H1 (cell line): ENCODE measurements at regions not wholly inside any gene's neighbourhood (a gene's known extent, or its start where the extent isn't known, plus 50 kb on each side); places are given as distances from the start of the nearest gene placed in this dataset.

Experiments
- CTCF ChIA-PET: fragments of 300-600 bp; sonication (Branson Sonifier 250); formaldehyde crosslinking; loops from one replicate; lab custom pipeline; 2021; ENCODE audit not compliant: partially characterized antibody; lab: Charles Lee
- POLR2A ChIA-PET: fragments of 300-600 bp; sonication (Branson Sonifier 250); formaldehyde crosslinking; loops from one replicate; lab custom pipeline; 2021; ENCODE audit warnings: inconsistent platforms; ENCODE audit not compliant: partially characterized antibody; lab: Charles Lee
- DNase-seq, 2 experiments: peaks; one replicate each; pipeline versions ENCODE4 v3.0.0 to v3.0.0-alpha.2; 2010 to 2022; ENCODE audit warnings: low spot score in 2 of 2, low read depth in 1 of 2, mixed read lengths in 1 of 2
- FAIRE-seq: peaks from 2 replicates; lab custom pipeline; 2011; peaks lifted over from hg19 to GRCh38; lab: Jason Lieb, UNC
- H2AFZ ChIP-seq: 2 replicates; pipeline ENCODE4 v1.8.1; 2012; ENCODE audit warnings: low read length, inconsistent platforms
- H2AK5ac ChIP-seq: 2 replicates; pipeline ENCODE4 v1.6.1; 2013; ENCODE audit warnings: low read depth, low read length
- H2BK120ac ChIP-seq: replicated peaks from 2 replicates; pipeline ENCODE3; 2013; ENCODE audit warnings: low read depth, low read length, inconsistent platforms
- H2BK12ac ChIP-seq: 2 replicates; pipeline ENCODE4 v1.6.1; 2013; ENCODE audit warnings: low read depth, low read length
- H2BK15ac ChIP-seq: 2 replicates; pipeline ENCODE4 v1.6.1; 2013; ENCODE audit warnings: low read length
- H2BK20ac ChIP-seq: 2 replicates; pipeline ENCODE4 v1.6.1; 2013; ENCODE audit warnings: low read length
- H2BK5ac ChIP-seq: 2 replicates; pipeline ENCODE4 v1.6.1; 2013; ENCODE audit warnings: low read depth, low read length
- H3K14ac ChIP-seq: 2 replicates; pipeline ENCODE4 v1.6.1; 2013; ENCODE audit warnings: inconsistent platforms; ENCODE audit not compliant: insufficient read length
- H3K18ac ChIP-seq: 2 replicates; pipeline ENCODE4 v1.6.1; 2013; ENCODE audit warnings: low read length; ENCODE audit errors: extremely low read depth
- H3K23ac ChIP-seq: 2 replicates; pipeline ENCODE4 v1.6.1; 2013; ENCODE audit warnings: inconsistent platforms; ENCODE audit not compliant: insufficient read length
- H3K23me2 ChIP-seq: 2 replicates; pipeline ENCODE4 v1.6.1; 2013; ENCODE audit warnings: low read depth, low read length
- H3K27ac ChIP-seq: 2 replicates; pipeline ENCODE4 v1.6.1; 2011; ENCODE audit warnings: low read depth, low read length, inconsistent platforms
- H3K27me3 ChIP-seq, 4 experiments: replicated peaks in 1 of 4; 1 replicate in 1 of 4; 2 replicates in 3 of 4; pipeline versions ENCODE4 v1.6.1 to v1.8.1; 2011 to 2013; ENCODE audit warnings: low read length in 3 of 4, mild to moderate bottlenecking in 3 of 4, inconsistent platforms in 2 of 4, mixed read lengths in 2 of 4, moderate library complexity in 1 of 4; ENCODE audit not compliant: control insufficient read depth in 3 of 4, insufficient read depth in 3 of 4; ENCODE audit errors: extremely low read depth in 1 of 4
- H3K36me3 ChIP-seq, 4 experiments: 2 replicates each; pipeline versions ENCODE4 v1.6.1 to v1.8.1; 2011 to 2013; ENCODE audit warnings: mild to moderate bottlenecking in 4 of 4, low read length in 3 of 4, moderate library complexity in 2 of 4, control low read depth in 1 of 4, inconsistent platforms in 1 of 4; ENCODE audit not compliant: insufficient read depth in 4 of 4, control insufficient read depth in 2 of 4
- H3K4ac ChIP-seq: replicated peaks from 2 replicates; pipeline ENCODE3; 2013; ENCODE audit warnings: low read length, low read depth, mixed read lengths, inconsistent platforms; ENCODE audit not compliant: insufficient read length
- H3K4me1 ChIP-seq, 4 experiments: replicated peaks in 1 of 4; 1 replicate in 1 of 4; 2 replicates in 3 of 4; pipeline versions ENCODE4 v1.6.1 to v1.8.1; 2011 to 2013; ENCODE audit warnings: low read length in 3 of 4, inconsistent platforms in 2 of 4, mixed read lengths in 1 of 4; ENCODE audit not compliant: insufficient read depth in 4 of 4, control insufficient read depth in 3 of 4
- H3K4me2 ChIP-seq, 2 experiments: 2 replicates each; pipeline versions ENCODE4 v1.6.1 to v1.8.1; 2011 to 2013; ENCODE audit warnings: low read depth in 2 of 2, low read length in 2 of 2, control low read depth in 1 of 2, inconsistent platforms in 1 of 2, mild to moderate bottlenecking in 1 of 2; ENCODE audit not compliant: insufficient read depth in 1 of 2
- H3K4me3 ChIP-seq, 4 experiments: fragments of 200-600, 300-600 bp in 1 of 4; sonication (generic), shearing (Covaris generic), sonication (Bioruptor Twin) in 1 of 4; 2 replicates each; pipeline versions ENCODE4 v1.5.1 to v1.8.1; 2011 to 2016; ENCODE audit warnings: low read length in 4 of 4, low read depth in 3 of 4, control low read depth in 2 of 4, inconsistent platforms in 2 of 4, mild to moderate bottlenecking in 2 of 4, mixed read lengths in 1 of 4, moderate library complexity in 1 of 4; ENCODE audit not compliant: insufficient read depth in 2 of 4; ENCODE audit errors: extremely low read depth in 1 of 4
- H3K56ac ChIP-seq: replicated peaks from 2 replicates; pipeline ENCODE3; 2013; ENCODE audit warnings: low read depth, mild to moderate bottlenecking, mixed read lengths, low read length, inconsistent platforms; ENCODE audit not compliant: insufficient read length
- H3K79me1 ChIP-seq: 2 replicates; pipeline ENCODE4 v1.6.1; 2013; ENCODE audit warnings: low read depth, low read length, control low read depth
- H3K79me2 ChIP-seq, 2 experiments: 2 replicates each; pipeline versions ENCODE4 v1.6.1 to v1.8.1; 2012 to 2013; ENCODE audit warnings: low read length in 2 of 2, mild to moderate bottlenecking in 2 of 2, inconsistent platforms in 1 of 2; ENCODE audit not compliant: insufficient read depth in 2 of 2, control insufficient read depth in 1 of 2
- H3K9ac ChIP-seq, 4 experiments: replicated peaks in 1 of 4; 1 replicate in 1 of 4; 2 replicates in 3 of 4; pipeline versions ENCODE4 v1.6.1 to v1.8.1; 2011 to 2013; ENCODE audit warnings: low read depth in 3 of 4, low read length in 3 of 4, control low read depth in 2 of 4, mild to moderate bottlenecking in 2 of 4, moderate library complexity in 2 of 4, inconsistent platforms in 1 of 4; ENCODE audit errors: extremely low read depth in 1 of 4
- H3K9me3 ChIP-seq, 2 experiments: 2 replicates each; pipeline versions ENCODE4 v1.6.1 to v1.8.1; 2012 to 2013; ENCODE audit warnings: mild to moderate bottlenecking in 2 of 2, moderate library complexity in 2 of 2, control low read depth in 1 of 2, inconsistent platforms in 1 of 2, low read depth in 1 of 2, low read length in 1 of 2, mixed read lengths in 1 of 2; ENCODE audit not compliant: insufficient read depth in 2 of 2
- H4K20me1 ChIP-seq, 2 experiments: replicated peaks in 1 of 2; 2 replicates each; pipeline versions ENCODE3 to v1.8.1; 2011 to 2013; ENCODE audit warnings: inconsistent platforms in 2 of 2, low read length in 2 of 2, mild to moderate bottlenecking in 1 of 2; ENCODE audit not compliant: insufficient read depth in 2 of 2, control insufficient read depth in 1 of 2
- H4K5ac ChIP-seq: 2 replicates; pipeline ENCODE4 v1.6.1; 2013; ENCODE audit warnings: low read length, low read depth, mixed read lengths, inconsistent platforms; ENCODE audit not compliant: insufficient read length
- H4K8ac ChIP-seq: 2 replicates; pipeline ENCODE4 v1.8.0; 2013; ENCODE audit warnings: mild to moderate bottlenecking, moderate library complexity, low read length, inconsistent platforms; ENCODE audit not compliant: insufficient read depth; ENCODE audit errors: extremely low read depth
- H4K91ac ChIP-seq: replicated peaks from 2 replicates; pipeline ENCODE3; 2013; ENCODE audit warnings: low read length, mixed read lengths, inconsistent platforms; ENCODE audit not compliant: insufficient read length
- BACH1 ChIP-seq: IDR thresholded peaks from 2 replicates; pipeline ENCODE4 v1.6.1; 2012; ENCODE audit warnings: low read length, improper control_type of control experiment
- HDAC2 ChIP-seq, 2 experiments: fragments of 300-600 bp in 1 of 2; sonication (generic) in 1 of 2; IDR thresholded peaks; 2 replicates each; pipeline ENCODE4 v1.6.1; 2011 to 2012; ENCODE audit warnings: low read depth in 2 of 2, low read length in 2 of 2, mild to moderate bottlenecking in 2 of 2, moderate library complexity in 2 of 2, borderline replicate concordance in 1 of 2, inconsistent platforms in 1 of 2
- MAFK ChIP-seq: IDR thresholded peaks from 2 replicates; pipeline ENCODE4 v1.6.1; 2012; ENCODE audit warnings: low read depth, mild to moderate bottlenecking, improper control_type of control experiment, low read length
- POU5F1 ChIP-seq: IDR thresholded peaks from 2 replicates; pipeline ENCODE4 v1.6.1; 2011; ENCODE audit warnings: low read depth, mild to moderate bottlenecking, low read length, moderate library complexity
- TBP ChIP-seq: IDR thresholded peaks from 2 replicates; pipeline ENCODE4 v1.6.1; 2011; ENCODE audit warnings: low read depth, low read length, improper control_type of control experiment
- TEAD4 ChIP-seq: IDR thresholded peaks from 2 replicates; pipeline ENCODE4 v1.6.1; 2012; ENCODE audit warnings: low read depth, low read length, inconsistent platforms, mixed read lengths
- TF ChIP-seq, protein P1 (sequence below): IDR thresholded peaks from 2 replicates; pipeline ENCODE4 v1.6.1; 2011; ENCODE audit warnings: low read length, improper control_type of control experiment
- TF ChIP-seq, protein P2 (sequence below), 3 experiments: IDR thresholded peaks; 1 replicate in 2 of 3; 2 replicates in 1 of 3; pipeline versions ENCODE4 v1.5.1 to v1.6.1; 2011; ENCODE audit warnings: low read length in 3 of 3, mild to moderate bottlenecking in 3 of 3, inconsistent platforms in 2 of 3, low read depth in 1 of 3, moderate library complexity in 1 of 3; ENCODE audit not compliant: insufficient read depth in 1 of 3; ENCODE audit errors: control extremely low read depth in 1 of 3
- TF ChIP-seq, protein P3 (sequence below): IDR thresholded peaks from 2 replicates; pipeline ENCODE4 v1.6.1; 2012; ENCODE audit warnings: low read length, inconsistent platforms

DNA sequence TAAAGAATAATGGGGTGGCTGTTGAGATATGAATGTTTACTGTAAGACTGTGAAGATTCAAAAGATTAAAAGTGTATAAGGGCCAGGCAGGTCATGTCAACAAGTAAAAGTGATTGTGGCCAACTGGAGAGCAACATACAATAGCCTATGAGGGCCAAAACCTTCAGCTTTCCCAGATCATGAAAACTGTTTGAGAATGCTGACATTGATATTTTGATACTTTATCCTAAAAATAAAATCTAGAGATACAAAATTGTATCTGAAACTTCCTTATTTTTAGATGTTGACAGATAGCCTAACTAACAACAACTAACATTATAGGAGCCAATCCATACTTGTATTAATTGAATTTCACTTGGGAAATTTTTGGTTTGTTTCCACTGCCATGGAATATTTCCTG, 70.3 kb upstream of the PAK5 start:
- DNase-seq (no peak), FAIRE-seq (no peak)
- H4K91ac ChIP-seq, result no peak overlapping the region
- H2BK5ac ChIP-seq, result no peak overlapping the region
- POLR2A ChIA-PET, result no interaction called here
- H3K79me2 ChIP-seq, result no peaks in the 10 kb centered on the region
- no peak overlapping the region for H3K4me2 ChIP-seq
- no peaks in the 10 kb centered on the region for H3K79me1 ChIP-seq
- H3K27ac ChIP-seq, result no peak overlapping the region
- H4K8ac ChIP-seq, result no peak overlapping the region
- H2BK12ac ChIP-seq, result no peak overlapping the region
- no peak overlapping the region for H3K9ac ChIP-seq
- H3K9me3 ChIP-seq, result no peaks in the 10 kb centered on the region
- H3K23ac ChIP-seq, result no peak overlapping the region
- H3K4me1 ChIP-seq, result no peaks in the 10 kb centered on the region
- H3K27me3 ChIP-seq, result no peaks in the 10 kb centered on the region
- H2BK20ac ChIP-seq, result no peak overlapping the region
- H2BK15ac ChIP-seq, result no peak overlapping the region
- H3K23me2 ChIP-seq, result no peaks in the 10 kb centered on the region
- H4K20me1 ChIP-seq, result no peaks in the 10 kb centered on the region
- H2BK120ac ChIP-seq, result no peak overlapping the region
- H3K56ac ChIP-seq, result no peak overlapping the region
- H3K14ac ChIP-seq, result no peak overlapping the region
- no peak overlapping the region for H3K4me3 ChIP-seq
- CTCF ChIA-PET, result interaction anchor here (0.6 to 11.8 kb wide), 5 partner anchors 8 to 292 kb away, joined by 3 to 149 read pairs (median 6); no protein-coding TSS in a partner anchor
- H2AK5ac ChIP-seq, result no peak overlapping the region
- no peaks in the 10 kb centered on the region for H3K36me3 ChIP-seq
- no peak overlapping the region for H2AFZ ChIP-seq
- H3K4ac ChIP-seq, result no peak overlapping the region
- H4K5ac ChIP-seq, result no peak overlapping the region
- no peak overlapping the region for H3K18ac ChIP-seq
- TF ChIP-seq TEAD4 (no peak), MAFK (no peak), BACH1 (no peak), POU5F1 (no peak), TBP (no peak), HDAC2 (IDR thresholded peaks at IDR 0.05; ENCODE audit: borderline replicate concordance in 1 of 2, low read depth in 2 of 2, low read length in 2 of 2) (no peak)
- TF ChIP-seq, protein P1, sequence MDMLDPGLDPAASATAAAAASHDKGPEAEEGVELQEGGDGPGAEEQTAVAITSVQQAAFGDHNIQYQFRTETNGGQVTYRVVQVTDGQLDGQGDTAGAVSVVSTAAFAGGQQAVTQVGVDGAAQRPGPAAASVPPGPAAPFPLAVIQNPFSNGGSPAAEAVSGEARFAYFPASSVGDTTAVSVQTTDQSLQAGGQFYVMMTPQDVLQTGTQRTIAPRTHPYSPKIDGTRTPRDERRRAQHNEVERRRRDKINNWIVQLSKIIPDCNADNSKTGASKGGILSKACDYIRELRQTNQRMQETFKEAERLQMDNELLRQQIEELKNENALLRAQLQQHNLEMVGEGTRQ, result no peak
- TF ChIP-seq, protein P2, sequence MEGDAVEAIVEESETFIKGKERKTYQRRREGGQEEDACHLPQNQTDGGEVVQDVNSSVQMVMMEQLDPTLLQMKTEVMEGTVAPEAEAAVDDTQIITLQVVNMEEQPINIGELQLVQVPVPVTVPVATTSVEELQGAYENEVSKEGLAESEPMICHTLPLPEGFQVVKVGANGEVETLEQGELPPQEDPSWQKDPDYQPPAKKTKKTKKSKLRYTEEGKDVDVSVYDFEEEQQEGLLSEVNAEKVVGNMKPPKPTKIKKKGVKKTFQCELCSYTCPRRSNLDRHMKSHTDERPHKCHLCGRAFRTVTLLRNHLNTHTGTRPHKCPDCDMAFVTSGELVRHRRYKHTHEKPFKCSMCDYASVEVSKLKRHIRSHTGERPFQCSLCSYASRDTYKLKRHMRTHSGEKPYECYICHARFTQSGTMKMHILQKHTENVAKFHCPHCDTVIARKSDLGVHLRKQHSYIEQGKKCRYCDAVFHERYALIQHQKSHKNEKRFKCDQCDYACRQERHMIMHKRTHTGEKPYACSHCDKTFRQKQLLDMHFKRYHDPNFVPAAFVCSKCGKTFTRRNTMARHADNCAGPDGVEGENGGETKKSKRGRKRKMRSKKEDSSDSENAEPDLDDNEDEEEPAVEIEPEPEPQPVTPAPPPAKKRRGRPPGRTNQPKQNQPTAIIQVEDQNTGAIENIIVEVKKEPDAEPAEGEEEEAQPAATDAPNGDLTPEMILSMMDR (IDR thresholded peaks at IDR 0.05; ENCODE audit: control extremely low read depth in 1 of 3, insufficient read depth in 1 of 3, low read depth in 1 of 3, low read length in 3 of 3), result no peak
- TF ChIP-seq, protein P3, sequence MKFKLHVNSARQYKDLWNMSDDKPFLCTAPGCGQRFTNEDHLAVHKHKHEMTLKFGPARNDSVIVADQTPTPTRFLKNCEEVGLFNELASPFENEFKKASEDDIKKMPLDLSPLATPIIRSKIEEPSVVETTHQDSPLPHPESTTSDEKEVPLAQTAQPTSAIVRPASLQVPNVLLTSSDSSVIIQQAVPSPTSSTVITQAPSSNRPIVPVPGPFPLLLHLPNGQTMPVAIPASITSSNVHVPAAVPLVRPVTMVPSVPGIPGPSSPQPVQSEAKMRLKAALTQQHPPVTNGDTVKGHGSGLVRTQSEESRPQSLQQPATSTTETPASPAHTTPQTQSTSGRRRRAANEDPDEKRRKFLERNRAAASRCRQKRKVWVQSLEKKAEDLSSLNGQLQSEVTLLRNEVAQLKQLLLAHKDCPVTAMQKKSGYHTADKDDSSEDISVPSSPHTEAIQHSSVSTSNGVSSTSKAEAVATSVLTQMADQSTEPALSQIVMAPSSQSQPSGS, result no peak
